ENCODE measurements at regions not wholly inside any gene's neighbourhood (a gene's known extent, or its start where the extent isn't known, plus 50 kb on each side); places are given as distances from the start of the nearest gene placed in this dataset.

DNA sequence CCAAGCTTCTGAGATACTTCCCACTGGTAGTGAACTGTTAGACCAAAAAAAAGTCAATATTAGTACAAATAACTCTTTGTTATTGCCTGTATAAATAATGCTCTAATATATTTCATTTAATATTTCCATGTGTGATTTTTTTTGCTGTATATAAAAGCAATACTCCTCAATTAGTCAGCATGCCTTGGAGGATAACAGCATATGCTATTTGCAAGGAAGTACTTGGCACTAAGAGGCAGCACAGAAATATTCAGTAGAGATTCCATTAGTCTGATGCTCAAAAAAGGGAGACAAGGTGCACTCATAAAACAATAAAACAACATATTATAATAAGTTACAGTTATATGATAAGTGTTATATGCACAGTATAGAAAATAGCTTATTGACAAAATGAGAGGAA lies 296.6 kb upstream of the MPDZ start:
- Histone ChIP-seq H4K20me1 (ENCODE audit: insufficient read depth) (no peaks in the 10 kb centered on the region), H3K4me3 (IDR thresholded peaks at IDR 0.05; ENCODE audit: insufficient read depth, low read depth, low read length) (no peak overlapping the region), H3K4me1 (ENCODE audit: low read depth, poor library complexity, severe bottlenecking) (no peaks in the 10 kb centered on the region), H3K79me2 (ENCODE audit: insufficient read depth, low read depth) (no peaks in the 10 kb centered on the region), H3K9ac (no peak overlapping the region), H3K27ac (no peak overlapping the region), H3K4me2 (no peak overlapping the region), H3K27me3 (ENCODE audit: insufficient read depth, low read depth) (no peaks in the 10 kb centered on the region), H3K36me3 (ENCODE audit: insufficient read depth) (no peaks in the 10 kb centered on the region), H2AFZ (ENCODE audit: low read depth) (no peak overlapping the region)
- TF ChIP-seq, protein P1, sequence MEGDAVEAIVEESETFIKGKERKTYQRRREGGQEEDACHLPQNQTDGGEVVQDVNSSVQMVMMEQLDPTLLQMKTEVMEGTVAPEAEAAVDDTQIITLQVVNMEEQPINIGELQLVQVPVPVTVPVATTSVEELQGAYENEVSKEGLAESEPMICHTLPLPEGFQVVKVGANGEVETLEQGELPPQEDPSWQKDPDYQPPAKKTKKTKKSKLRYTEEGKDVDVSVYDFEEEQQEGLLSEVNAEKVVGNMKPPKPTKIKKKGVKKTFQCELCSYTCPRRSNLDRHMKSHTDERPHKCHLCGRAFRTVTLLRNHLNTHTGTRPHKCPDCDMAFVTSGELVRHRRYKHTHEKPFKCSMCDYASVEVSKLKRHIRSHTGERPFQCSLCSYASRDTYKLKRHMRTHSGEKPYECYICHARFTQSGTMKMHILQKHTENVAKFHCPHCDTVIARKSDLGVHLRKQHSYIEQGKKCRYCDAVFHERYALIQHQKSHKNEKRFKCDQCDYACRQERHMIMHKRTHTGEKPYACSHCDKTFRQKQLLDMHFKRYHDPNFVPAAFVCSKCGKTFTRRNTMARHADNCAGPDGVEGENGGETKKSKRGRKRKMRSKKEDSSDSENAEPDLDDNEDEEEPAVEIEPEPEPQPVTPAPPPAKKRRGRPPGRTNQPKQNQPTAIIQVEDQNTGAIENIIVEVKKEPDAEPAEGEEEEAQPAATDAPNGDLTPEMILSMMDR (conservative IDR thresholded peaks at IDR 0.05; ENCODE audit: low read depth, low read length): no peak

DNA sequence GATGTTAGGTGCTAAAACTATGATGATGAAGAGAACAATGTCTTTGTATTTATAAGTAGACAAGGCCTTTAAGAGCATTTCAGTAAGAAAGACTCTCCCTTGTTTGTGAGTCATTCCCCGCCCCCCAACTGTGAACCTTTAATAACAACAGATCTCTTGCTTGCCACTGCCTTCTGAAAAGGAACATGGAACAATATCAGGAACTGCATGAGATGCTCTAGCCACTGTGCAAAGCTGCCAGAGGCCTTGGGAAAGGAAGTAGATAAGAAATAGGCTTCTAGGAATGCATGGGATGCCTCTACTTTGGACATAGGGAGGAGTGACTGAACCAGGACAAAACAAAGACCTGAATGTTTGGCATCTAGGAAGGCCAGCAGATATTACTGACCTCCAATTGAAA lies 296.1 kb upstream of the MPDZ start:
- no peaks in the 10 kb centered on the region for H3K4me1 ChIP-seq (ENCODE audit: low read depth, poor library complexity, severe bottlenecking)
- no peaks in the 10 kb centered on the region for H4K20me1 ChIP-seq (ENCODE audit: insufficient read depth)
- H3K79me2 ChIP-seq (ENCODE audit: insufficient read depth, low read depth): no peaks in the 10 kb centered on the region
- H3K4me3 ChIP-seq (IDR thresholded peaks at IDR 0.05; ENCODE audit: insufficient read depth, low read depth, low read length): no peak overlapping the region
- no peak overlapping the region for H3K4me2 ChIP-seq
- H3K36me3 ChIP-seq (ENCODE audit: insufficient read depth): no peaks in the 10 kb centered on the region
- no peak overlapping the region for H3K27ac ChIP-seq
- H3K27me3 ChIP-seq (ENCODE audit: insufficient read depth, low read depth): no peaks in the 10 kb centered on the region
- no peak overlapping the region for H3K9ac ChIP-seq
- TF ChIP-seq, protein P1 (conservative IDR thresholded peaks at IDR 0.05; ENCODE audit: low read depth, low read length): no peak
- no peak overlapping the region for H2AFZ ChIP-seq (ENCODE audit: low read depth)

DNA sequence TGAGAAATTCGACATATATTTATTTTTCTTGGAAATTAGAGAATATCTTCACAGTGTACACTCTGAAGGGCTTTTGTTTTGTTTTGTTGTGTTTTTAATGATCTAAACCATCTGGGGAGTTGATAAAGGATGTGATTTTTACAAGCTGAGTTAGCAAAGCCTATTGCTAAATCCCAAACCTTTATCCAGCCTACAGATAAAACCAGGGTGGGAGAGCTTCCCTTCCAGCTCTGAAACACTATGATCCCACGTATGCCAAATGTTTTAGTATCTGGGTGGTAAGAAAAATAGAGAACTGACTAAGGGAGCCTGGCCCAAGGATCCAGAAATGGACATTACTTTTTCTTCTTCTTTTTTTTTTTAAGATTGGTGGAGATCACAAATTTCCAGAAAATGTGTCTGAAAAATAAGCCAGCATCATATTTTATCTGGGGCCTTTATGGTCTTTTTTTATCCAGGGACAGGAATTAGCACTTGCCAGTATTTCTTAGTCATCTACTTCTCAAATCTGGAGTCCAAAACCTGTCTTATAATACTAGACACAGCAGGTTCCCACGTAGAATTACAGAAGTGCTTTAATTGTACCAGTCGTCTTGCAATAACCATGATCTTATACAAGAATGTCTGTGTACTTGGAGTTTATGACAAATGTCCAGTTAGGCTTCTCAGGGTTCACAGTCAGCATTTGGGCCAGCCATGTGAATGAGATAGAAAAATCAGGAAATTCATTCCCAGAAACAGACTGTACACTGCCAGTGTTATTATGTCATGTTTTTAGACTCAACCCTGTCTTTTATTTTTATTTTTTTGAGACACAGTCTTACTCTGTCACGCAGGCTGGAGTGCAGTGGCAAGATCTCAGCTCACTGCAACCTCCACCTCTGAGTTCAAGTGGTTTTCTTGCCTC lies 290.8 kb upstream of the MPDZ start:
- no peak overlapping the region for H3K4me2 ChIP-seq

DNA sequence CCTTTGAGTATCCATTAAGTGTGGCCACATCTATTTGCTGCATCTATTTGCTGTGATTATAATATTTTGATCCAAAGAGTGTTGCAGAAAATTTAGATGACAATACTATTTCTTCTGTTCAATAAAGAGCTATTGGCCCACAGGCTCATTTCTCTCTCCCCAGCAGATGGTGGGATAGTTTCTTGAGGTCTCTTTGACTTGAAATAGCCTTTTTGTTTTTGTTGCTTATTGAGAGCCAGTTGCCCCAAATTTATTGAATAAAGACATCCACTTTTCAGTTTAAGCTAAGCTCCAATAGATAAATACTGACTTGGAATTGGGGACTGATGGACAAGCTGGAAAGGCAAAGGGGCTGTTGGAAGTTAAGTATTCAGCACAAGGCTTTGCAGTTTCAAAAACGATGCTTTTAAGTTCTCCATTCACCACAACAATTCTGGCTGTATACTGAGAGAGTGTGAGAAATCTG lies 290.1 kb upstream of the MPDZ start:
- Histone ChIP-seq H3K27me3 (ENCODE audit: insufficient read depth, low read depth) (no peaks in the 10 kb centered on the region), H3K36me3 (ENCODE audit: insufficient read depth) (no peaks in the 10 kb centered on the region), H3K4me1 (ENCODE audit: low read depth, poor library complexity, severe bottlenecking) (no peaks in the 10 kb centered on the region), H3K79me2 (ENCODE audit: insufficient read depth, low read depth) (no peaks in the 10 kb centered on the region), H3K9ac (no peak overlapping the region), H3K4me3 (IDR thresholded peaks at IDR 0.05; ENCODE audit: insufficient read depth, low read depth, low read length) (no peak overlapping the region), H3K27ac (no peak overlapping the region), H3K4me2 (no peak overlapping the region), H4K20me1 (ENCODE audit: insufficient read depth) (no peaks in the 10 kb centered on the region), H2AFZ (ENCODE audit: low read depth) (no peak overlapping the region)
- TF ChIP-seq, protein P1 (conservative IDR thresholded peaks at IDR 0.05; ENCODE audit: low read depth, low read length): no peak

More for the DNA sequence above, 290.8 kb upstream of the MPDZ start:
- no peaks in the 10 kb centered on the region for H3K27me3 ChIP-seq (ENCODE audit: insufficient read depth, low read depth)
- H3K36me3 ChIP-seq (ENCODE audit: insufficient read depth): no peaks in the 10 kb centered on the region
- H3K9ac ChIP-seq: no peak overlapping the region
- no peaks in the 10 kb centered on the region for H3K79me2 ChIP-seq (ENCODE audit: insufficient read depth, low read depth)
- H3K4me1 ChIP-seq (ENCODE audit: low read depth, poor library complexity, severe bottlenecking): no peaks in the 10 kb centered on the region
- TF ChIP-seq, protein P1 (conservative IDR thresholded peaks at IDR 0.05; ENCODE audit: low read depth, low read length): no peak
- H2AFZ ChIP-seq (ENCODE audit: low read depth): no peak overlapping the region
- no peak overlapping the region for H3K27ac ChIP-seq
- H4K20me1 ChIP-seq (ENCODE audit: insufficient read depth): no peaks in the 10 kb centered on the region
- H3K4me3 ChIP-seq (IDR thresholded peaks at IDR 0.05; ENCODE audit: insufficient read depth, low read depth, low read length): no peak overlapping the region

All from KMS-11 (cell line).